ENCODE measurements at regions not wholly inside any gene's neighbourhood (a gene's known extent, or its start where the extent isn't known, plus 50 kb on each side); places are given as distances from the start of the nearest gene placed in this dataset.

DNA sequence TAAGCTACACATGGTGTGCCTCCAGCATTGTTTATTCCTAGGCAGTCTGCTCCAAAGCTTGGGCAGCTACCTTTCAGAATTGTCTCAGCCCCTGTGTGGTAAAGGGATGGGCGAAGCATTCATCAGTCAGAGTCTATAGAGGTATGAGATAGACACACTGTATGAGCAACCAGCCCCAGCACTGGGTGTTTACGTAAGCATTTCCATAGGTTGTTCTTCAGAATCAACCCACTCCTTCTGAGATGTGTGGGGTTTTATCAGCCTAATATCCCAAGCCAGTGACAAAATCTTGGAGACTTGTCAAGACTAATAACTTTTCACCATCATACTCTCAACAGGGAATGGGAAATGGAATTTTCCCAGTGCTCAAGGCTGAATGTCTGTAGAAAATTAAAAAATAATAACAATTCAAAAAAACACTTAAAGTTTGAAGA, 98.2 kb downstream of the BTG1 start:
- no peak for TF ChIP-seq EZH2 (IDR thresholded peaks at IDR 0.05; ENCODE audit: borderline replicate concordance, low read depth, low read length, severe bottlenecking)
- TF ChIP-seq, protein P1, sequence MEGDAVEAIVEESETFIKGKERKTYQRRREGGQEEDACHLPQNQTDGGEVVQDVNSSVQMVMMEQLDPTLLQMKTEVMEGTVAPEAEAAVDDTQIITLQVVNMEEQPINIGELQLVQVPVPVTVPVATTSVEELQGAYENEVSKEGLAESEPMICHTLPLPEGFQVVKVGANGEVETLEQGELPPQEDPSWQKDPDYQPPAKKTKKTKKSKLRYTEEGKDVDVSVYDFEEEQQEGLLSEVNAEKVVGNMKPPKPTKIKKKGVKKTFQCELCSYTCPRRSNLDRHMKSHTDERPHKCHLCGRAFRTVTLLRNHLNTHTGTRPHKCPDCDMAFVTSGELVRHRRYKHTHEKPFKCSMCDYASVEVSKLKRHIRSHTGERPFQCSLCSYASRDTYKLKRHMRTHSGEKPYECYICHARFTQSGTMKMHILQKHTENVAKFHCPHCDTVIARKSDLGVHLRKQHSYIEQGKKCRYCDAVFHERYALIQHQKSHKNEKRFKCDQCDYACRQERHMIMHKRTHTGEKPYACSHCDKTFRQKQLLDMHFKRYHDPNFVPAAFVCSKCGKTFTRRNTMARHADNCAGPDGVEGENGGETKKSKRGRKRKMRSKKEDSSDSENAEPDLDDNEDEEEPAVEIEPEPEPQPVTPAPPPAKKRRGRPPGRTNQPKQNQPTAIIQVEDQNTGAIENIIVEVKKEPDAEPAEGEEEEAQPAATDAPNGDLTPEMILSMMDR (IDR thresholded peaks at IDR 0.05; ENCODE audit: borderline replicate concordance, extremely low read depth, low read length, poor library complexity, severe bottlenecking) = no peak
